Transverse colon (tissue), 4 donors: ENCODE measurements at regions not wholly inside any gene's neighbourhood (a gene's known extent, or its start where the extent isn't known, plus 50 kb on each side); places are given as distances from the start of the nearest gene placed in this dataset.

Experiments
- DNase-seq: peaks from one replicate; pipeline ENCODE4 v3.0.0-alpha.2; 2019
- H3K27ac ChIP-seq, 4 donors: fragments of 200-600 bp; sonication (generic); 2 replicates each; pipeline ENCODE4 v1.5.1; 2016 to 2018; ENCODE audit warnings: inconsistent platforms in 4 of 4
- H3K27me3 ChIP-seq: fragments of 200-600 bp; sonication (generic); 2 replicates; pipeline ENCODE4 v1.5.1; 2017; ENCODE audit warnings: inconsistent platforms
- H3K36me3 ChIP-seq, 4 donors: fragments of 200-600 bp; sonication (generic); 2 replicates each; pipeline ENCODE4 v1.5.1; 2017 to 2019; ENCODE audit warnings: inconsistent platforms in 4 of 4
- H3K4me1 ChIP-seq, 4 donors: fragments of 200-600 bp; sonication (generic); 2 replicates each; pipeline ENCODE4 v1.5.1; 2017 to 2020; ENCODE audit warnings: inconsistent platforms in 4 of 4
- H3K4me3 ChIP-seq, 4 donors: fragments of 200-600 bp; sonication (generic); 1 replicate in 1 of 4; 2 replicates in 3 of 4; pipeline versions ENCODE4 v1.5.1 to v1.6.1; 2017 to 2019; ENCODE audit warnings: inconsistent platforms in 4 of 4
- H3K9me3 ChIP-seq, 2 donors: fragments of 200-600 bp; sonication (generic); 2 replicates each; pipeline ENCODE4 v1.5.1; 2017 to 2019; ENCODE audit warnings: inconsistent platforms in 2 of 2
- CTCF ChIP-seq, 5 experiments: fragments of 200-600 bp in 3 of 5; fragments of 450-650 bp in 2 of 5; sonication (generic) in 3 of 5; IDR thresholded peaks; 1 replicate in 2 of 5; 2 replicates in 3 of 5; pipeline ENCODE4 v1.5.1; 2016 to 2017; ENCODE audit warnings: antibody characterized with exemption in 5 of 5, inconsistent platforms in 3 of 5, mild to moderate bottlenecking in 2 of 5, moderate library complexity in 1 of 5
- EP300 ChIP-seq: sonication (generic); formaldehyde crosslinking; IDR thresholded peaks from one replicate; pipeline ENCODE4 v1.6.1; 2017; ENCODE audit warnings: antibody characterized with exemption, low read depth
- POLR2A ChIP-seq: fragments of 450-650 bp; IDR thresholded peaks from one replicate; pipeline ENCODE4 v1.6.1; 2016; ENCODE audit warnings: antibody characterized with exemption, mild to moderate bottlenecking, moderate library complexity
- POLR2AphosphoS5 ChIP-seq, 3 donors: sonication (generic); formaldehyde crosslinking; IDR thresholded peaks; one replicate each; pipeline ENCODE4 v1.6.1; 2016; ENCODE audit warnings: antibody characterized with exemption in 3 of 3
- WGBS, 2 donors: methylation state at CpG; one replicate each; pipeline ENCODE4 v1.1.5; 2018; ENCODE audit warnings: low coverage in 1 of 2; 5-methylcytosine and 5-hydroxymethylcytosine counted together
- in situ Hi-C, 4 donors: fragments of 200-750 bp; cut with MboI; loops; one replicate each; pipeline versions ENCODE4 v1.15.0 to v1.15.1; 2017; ENCODE audit warnings: low sequenced_read_pairs in 3 of 4, low pct_ligation_motif_present in 1 of 4, low pct_unique_long_range_greater_than_20kb in 1 of 4
- intact Hi-C: fragments of 100-400 bp; cut with DNase I; formaldehyde crosslinking; loops from one replicate; pipeline ENCODE4 v1.15.1; 2023; ENCODE audit warnings: low total_unique reads

- Histone ChIP-seq H3K27me3 (no peaks in the 10 kb centered on the region), H3K27ac (no peak overlapping the region), H3K36me3 (no peaks in the 10 kb centered on the region), H3K4me3 (no peak overlapping the region), H3K9me3 (no peaks in the 10 kb centered on the region), H3K4me1 (no peaks in the 10 kb centered on the region)
- TF ChIP-seq CTCF (IDR thresholded peaks at IDR 0.05), result no peak
- DNase-seq, result no peak
- in situ Hi-C loops (no loop called here), intact Hi-C loops (no loop called here)
- WGBS, 2 donors, result 65 to 76% methylated on average over 4 to 6 of the region's 6 CpGs
Measured at GRCh38 chr7:79876848-79877252, 257.8 kb upstream of the GNAI1 start.

- H3K4me1 ChIP-seq, result no peaks in the 10 kb centered on the region
- no peak overlapping the region for H3K27ac ChIP-seq
- H3K27me3 ChIP-seq, result no peaks in the 10 kb centered on the region
- no peaks in the 10 kb centered on the region for H3K9me3 ChIP-seq
- TF ChIP-seq CTCF (IDR thresholded peaks at IDR 0.05) (no peak), EP300 (no peak), POLR2AphosphoS5 (IDR thresholded peaks at IDR 0.05) (no peak), POLR2A (no peak)
- intact Hi-C loops (no loop called here), in situ Hi-C loops (no loop called here)
- no peaks in the 10 kb centered on the region for H3K36me3 ChIP-seq
- H3K4me3 ChIP-seq, result no peak overlapping the region
- no peak for DNase-seq
- WGBS, 2 donors, result 43 to 55% methylated on average over 1 of the region's 1 CpG
Measured at GRCh38 chr7:79874797-79875196, 259.8 kb upstream of the GNAI1 start.

GRCh38 chr7:79872176-79872575 is 262.5 kb upstream of the GNAI1 start:
- in situ Hi-C loops (no loop called here), intact Hi-C loops (no loop called here)
- WGBS, 2 donors, result 64 to 76% methylated on average over 2 of the region's 2 CpGs
- H3K4me1 ChIP-seq, result no peaks in the 10 kb centered on the region
- DNase-seq, result no peak
- TF ChIP-seq CTCF (IDR thresholded peaks at IDR 0.05) (no peak), POLR2AphosphoS5 (IDR thresholded peaks at IDR 0.05) (no peak), EP300 (no peak), POLR2A (no peak)
- no peak overlapping the region for H3K27ac ChIP-seq
- H3K4me3 ChIP-seq, result no peak overlapping the region
- no peaks in the 10 kb centered on the region for H3K36me3 ChIP-seq
- H3K27me3 ChIP-seq, result no peaks in the 10 kb centered on the region
- no peaks in the 10 kb centered on the region for H3K9me3 ChIP-seq

- TF ChIP-seq EP300, result no peak
- TF ChIP-seq POLR2A, result no peak
- TF ChIP-seq POLR2AphosphoS5 (IDR thresholded peaks at IDR 0.05), result no peak
- no peak for TF ChIP-seq CTCF (IDR thresholded peaks at IDR 0.05)
Measured at GRCh38 chr7:79868010-79868409, 266.6 kb upstream of the GNAI1 start.

More at GRCh38 chr7:79868010-79868409, 266.6 kb upstream of the GNAI1 start:
- DNase-seq, result no peak
- H3K27me3 ChIP-seq, result no peaks in the 10 kb centered on the region
- H3K36me3 ChIP-seq, result no peaks in the 10 kb centered on the region
- intact Hi-C loops, result no loop called here
- H3K9me3 ChIP-seq, result no peaks in the 10 kb centered on the region
- no peaks in the 10 kb centered on the region for H3K4me1 ChIP-seq
- in situ Hi-C loops, result no loop called here
- 45 to 48% methylated on average over 3 of the region's 3 CpGs for WGBS, 2 donors
- no peak overlapping the region for H3K4me3 ChIP-seq
- H3K27ac ChIP-seq, result no peak overlapping the region
